ENCODE measurements at regions not wholly inside any gene's neighbourhood (a gene's known extent, or its start where the extent isn't known, plus 50 kb on each side); places are given as distances from the start of the nearest gene placed in this dataset.

- DNase-seq, result no peak
Observed at GRCh38 chr1:114222920-114223319, 69.3 kb upstream of the SYT6 start.

GRCh38 chr1:114219172-114219868 lies 65.7 kb upstream of the SYT6 start:
- peak; percentile 46 for DNase-seq

- no peak for DNase-seq
Observed at GRCh38 chr1:114218361-114219171, 64.9 kb upstream of the SYT6 start.

DNA sequence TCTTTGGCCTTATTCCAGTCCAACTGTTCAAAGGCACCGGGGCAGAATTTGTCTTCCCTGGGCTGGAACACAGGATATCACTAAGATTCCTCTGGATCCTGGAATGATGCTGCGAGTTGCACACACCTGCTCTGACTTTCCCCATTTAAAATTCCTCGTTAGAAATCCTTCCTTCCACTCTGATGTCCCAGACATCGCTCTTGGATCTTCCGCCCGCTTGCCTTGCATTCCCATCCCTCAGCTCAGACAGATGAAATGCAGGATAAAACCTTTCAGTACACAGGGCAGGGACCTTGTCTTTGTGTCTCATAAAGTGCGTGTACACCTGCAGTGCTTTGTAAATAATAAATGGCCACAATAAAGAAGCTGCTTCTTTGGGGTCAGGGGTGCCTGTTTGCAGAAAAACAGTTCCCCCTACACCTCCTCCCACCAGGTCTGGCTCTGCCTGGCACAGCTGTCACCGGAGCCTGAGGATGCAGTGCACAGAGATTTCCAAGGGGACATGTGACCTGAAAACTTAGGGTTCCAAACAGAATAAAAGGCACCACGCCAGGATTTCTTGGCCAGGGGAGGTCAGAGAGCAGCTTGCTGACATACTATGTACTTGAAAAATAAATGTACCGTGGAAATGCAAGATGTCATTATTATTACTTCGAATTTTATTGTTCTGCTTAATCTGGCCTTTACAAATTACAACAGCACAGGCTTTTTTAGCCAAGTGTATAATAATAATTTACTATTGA lies 62.9 kb upstream of the SYT6 start:
- no peak for DNase-seq

- DNase-seq, result peak; percentile 20
Observed at GRCh38 chr1:114215436-114215835, 61.8 kb upstream of the SYT6 start.

DNA sequence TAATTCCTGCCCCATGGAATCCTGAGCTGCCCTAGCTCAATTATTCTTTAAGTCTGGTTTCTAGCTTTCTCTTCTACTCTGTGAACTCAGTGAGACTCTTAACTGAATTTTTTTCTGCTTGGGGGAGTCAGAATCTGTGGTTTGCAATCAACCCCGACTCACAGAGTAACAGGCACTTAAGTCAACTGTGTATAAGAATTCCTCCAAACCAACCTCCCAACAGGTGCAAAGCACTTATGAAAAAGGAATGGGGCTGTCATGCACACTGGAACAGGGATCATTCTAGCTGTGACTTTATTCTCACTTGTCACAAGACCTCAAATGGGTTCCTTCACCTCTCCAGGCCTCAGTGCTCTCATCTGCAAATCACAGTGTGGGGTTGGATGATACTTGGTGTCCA lies 60.3 kb upstream of the SYT6 start:
- DNase-seq, result no peak

DNA sequence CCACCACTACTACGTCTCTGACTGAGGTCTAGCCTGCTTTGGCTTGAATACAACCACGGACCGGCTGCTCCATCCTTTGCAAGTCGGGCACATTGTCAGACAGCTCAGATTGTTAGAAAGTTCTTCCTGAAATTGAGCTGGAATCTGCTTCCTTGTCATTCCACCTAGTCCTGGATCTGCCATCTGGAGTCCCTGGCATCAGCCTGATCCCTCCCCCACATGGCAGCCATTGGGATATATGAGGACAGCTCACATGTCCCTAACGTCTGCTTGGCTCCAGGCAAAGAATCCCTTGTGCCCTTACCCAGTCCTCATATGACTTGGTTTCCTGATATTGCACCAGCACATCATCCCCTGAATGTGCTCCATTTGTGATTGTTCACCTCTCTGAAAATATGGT lies 56.3 kb upstream of the SYT6 start:
- DNase-seq, result no peak

GRCh38 chr1:114208714-114209113 lies 55.0 kb upstream of the SYT6 start:
- DNase-seq, result no peak

- DNase-seq, result no peak
Observed at GRCh38 chr1:114208106-114208505, 54.4 kb upstream of the SYT6 start.

DNA sequence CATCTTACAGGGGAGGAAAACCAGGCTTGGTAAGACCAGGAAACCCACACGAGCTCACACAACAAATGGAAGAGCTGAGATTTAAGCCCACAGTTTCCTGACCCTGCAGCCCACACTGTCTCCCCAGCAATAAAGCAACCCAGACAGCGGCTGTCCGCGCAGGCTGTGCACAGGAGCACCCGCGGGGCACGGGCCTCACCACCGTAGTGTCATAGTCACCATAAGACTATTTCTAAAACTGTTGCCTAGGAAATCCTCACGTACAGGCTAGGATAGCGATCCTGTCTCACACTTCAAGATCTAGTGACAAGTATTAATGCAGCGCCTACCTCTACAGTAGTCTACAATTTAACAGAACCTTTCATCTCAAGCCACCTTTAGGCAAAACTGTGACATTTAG lies 54.0 kb upstream of the SYT6 start:
- no peak for DNase-seq

GRCh38 chr1:114206392-114206791 lies 52.7 kb upstream of the SYT6 start:
- DNase-seq, result no peak

DNA sequence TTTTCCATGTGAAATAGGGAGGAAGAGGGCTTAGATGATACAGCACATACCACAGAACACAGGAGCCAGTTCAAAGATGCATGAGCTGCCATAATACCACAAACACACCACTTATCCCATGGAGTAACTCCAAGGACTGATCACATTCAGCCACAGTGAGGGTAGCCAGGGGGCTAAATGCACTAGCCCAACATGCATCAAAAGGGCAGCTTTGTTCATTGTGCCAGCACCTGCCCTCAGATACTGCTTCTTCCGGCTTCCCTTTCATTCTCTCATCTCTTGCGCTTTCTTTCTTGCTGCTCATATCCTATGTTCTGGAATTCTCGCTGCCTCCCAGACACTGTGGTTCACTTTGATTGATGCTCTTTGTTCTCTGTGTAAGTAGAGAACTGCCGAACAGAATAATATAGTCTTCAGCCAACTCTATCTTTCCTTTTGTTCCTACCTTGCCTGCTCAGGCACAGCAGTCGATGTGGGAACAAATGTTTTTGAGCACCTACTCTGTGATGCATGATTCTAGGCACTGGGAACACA lies 50.0 kb upstream of the SYT6 start:
- no peak for DNase-seq
